GM12864 (cell line): ENCODE measurements at regions not wholly inside any gene's neighbourhood (a gene's known extent, or its start where the extent isn't known, plus 50 kb on each side); places are given as distances from the start of the nearest gene placed in this dataset.

Source experiments
- DNase-seq: peaks from one replicate; pipeline ENCODE4 v3.0.0-alpha.2; 2011; ENCODE audit warnings: low read depth
- H3K4me3 ChIP-seq: 2 replicates; pipeline ENCODE4 v1.5.1; 2011; ENCODE audit warnings: mild to moderate bottlenecking, low read depth, low read length, control low read depth
- TF ChIP-seq, protein P1 (sequence below): IDR thresholded peaks from 2 replicates; pipeline ENCODE4 v1.5.1; 2011; ENCODE audit warnings: low read depth, mild to moderate bottlenecking, moderate library complexity, low read length, control low read depth, inconsistent platforms; ENCODE audit errors: missing control alignments

DNA sequence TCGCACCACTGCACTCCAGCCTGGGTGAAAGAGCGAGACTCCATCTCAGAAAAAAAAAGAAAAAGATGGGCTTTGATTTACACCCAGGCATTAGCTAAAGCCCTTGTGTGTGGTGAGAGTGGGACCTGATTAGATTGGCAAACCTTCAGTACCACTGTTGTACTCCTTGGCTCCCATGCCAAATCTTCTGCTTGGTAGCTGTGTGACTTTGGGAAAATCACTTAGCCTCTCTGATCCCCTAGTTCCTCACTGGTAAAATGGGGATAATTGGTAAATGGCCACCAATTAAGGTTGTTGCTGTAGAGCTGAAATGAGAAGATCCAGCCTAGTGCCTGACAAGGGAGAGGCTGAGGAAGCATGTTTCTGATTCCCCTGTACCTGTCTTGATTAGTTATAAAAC is 63.7 kb downstream of the SLC25A47 start:
- TF ChIP-seq, protein P1, sequence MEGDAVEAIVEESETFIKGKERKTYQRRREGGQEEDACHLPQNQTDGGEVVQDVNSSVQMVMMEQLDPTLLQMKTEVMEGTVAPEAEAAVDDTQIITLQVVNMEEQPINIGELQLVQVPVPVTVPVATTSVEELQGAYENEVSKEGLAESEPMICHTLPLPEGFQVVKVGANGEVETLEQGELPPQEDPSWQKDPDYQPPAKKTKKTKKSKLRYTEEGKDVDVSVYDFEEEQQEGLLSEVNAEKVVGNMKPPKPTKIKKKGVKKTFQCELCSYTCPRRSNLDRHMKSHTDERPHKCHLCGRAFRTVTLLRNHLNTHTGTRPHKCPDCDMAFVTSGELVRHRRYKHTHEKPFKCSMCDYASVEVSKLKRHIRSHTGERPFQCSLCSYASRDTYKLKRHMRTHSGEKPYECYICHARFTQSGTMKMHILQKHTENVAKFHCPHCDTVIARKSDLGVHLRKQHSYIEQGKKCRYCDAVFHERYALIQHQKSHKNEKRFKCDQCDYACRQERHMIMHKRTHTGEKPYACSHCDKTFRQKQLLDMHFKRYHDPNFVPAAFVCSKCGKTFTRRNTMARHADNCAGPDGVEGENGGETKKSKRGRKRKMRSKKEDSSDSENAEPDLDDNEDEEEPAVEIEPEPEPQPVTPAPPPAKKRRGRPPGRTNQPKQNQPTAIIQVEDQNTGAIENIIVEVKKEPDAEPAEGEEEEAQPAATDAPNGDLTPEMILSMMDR, result no peak

DNA sequence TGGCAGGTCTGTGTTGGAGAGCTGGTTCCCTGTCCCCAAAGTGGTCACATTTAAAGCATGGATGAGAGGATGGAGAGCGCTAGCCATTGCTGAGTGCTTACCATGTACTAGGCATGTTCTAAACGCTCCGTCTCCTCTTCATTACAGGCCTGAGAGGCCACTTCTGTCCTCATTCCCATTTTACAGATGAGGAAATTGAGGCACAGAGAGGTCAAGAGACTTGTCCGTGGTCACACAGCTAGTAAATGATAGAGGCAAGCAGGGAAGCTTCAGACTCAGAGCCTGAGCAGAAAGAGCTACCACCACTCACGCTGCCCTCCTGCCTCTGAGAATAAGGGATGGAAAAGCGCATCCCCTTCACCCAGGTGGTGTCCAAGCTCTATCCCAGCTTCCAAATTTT is 64.3 kb downstream of the SLC25A47 start:
- DNase-seq, result no peak
- TF ChIP-seq, protein P1, result no peak
- H3K4me3 ChIP-seq, result no peak overlapping the region

More for the DNA sequence above, 63.7 kb downstream of the SLC25A47 start:
- no peak overlapping the region for H3K4me3 ChIP-seq
- DNase-seq, result no peak

DNA sequence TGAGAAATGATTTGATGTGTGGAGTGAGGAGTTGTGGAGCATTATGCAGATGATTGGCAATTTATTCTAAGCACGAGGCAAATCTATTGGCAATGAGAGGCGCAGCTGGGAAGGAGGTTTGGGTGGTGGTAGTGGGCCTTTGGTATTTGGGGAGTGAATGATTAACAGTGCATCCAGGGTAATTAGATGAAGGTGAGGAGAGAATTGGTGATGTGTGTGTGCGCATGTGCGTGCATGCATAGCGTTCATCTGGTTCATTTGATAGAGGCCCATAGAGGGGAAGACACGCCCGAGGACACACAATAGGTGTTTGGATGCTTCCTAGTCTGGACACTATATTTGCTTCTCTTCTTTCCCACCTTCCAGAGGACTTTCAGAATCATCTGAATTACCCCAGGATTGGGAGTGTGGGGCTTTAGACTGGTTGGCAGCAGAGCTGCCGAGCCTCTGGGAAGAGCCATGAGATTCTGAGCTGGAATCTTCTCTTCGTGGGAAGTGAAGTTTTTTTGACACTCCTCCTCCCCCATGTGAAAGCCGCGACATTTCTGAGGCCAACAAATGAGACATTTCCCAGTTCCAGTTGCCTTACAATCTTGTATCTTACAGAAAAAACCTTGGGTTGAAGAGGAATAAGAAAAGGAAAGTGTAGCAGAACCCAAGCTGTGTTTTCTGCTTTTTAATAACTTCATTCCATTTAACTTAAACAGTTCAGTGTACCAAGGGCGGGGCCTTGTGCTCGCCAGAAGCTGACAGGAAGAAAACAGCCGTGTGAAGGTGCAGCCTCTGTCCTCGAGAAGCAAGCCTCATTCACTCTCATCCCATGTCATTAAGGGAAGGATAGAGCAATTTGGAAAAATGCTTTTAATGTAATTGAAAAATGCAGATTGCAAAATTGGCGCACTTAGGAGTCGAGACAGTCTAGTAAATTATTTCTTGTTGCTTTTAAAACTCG is 65.2 kb downstream of the SLC25A47 start:
- TF ChIP-seq, protein P1, result no peak
- H3K4me3 ChIP-seq, result no peak overlapping the region
- DNase-seq, result no peak

DNA sequence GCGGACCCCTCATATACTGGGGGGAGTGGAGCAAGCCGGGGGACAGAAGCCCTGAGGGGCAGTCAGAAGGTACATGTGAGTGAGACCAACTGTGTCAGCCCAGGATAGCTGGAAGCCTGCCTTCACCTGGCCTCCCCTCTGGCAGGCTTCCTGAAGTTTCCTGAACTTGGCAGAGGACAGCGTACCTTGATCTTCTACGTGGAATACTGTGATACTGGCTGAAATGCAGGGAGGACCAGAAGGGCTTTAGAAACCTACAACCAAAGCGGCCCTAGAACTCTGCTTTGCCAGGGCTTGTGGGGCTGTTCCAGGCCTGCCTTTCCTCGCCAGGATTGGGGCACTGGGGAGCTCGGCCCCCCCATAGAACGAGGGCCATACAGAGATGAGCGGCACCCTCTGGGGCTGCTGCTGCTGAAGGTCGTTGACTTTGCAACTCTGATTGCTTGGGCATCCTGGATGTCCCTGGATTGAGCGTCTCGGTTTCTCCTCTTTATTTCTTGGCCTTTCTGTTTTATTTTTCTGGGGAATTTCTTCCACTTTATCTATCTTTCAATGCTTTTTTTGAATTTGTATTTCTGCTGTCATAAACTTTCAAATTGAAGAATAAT is 66.5 kb downstream of the SLC25A47 start:
- TF ChIP-seq, protein P1, result no peak
- H3K4me3 ChIP-seq, result no peak overlapping the region
- no peak for DNase-seq

DNA sequence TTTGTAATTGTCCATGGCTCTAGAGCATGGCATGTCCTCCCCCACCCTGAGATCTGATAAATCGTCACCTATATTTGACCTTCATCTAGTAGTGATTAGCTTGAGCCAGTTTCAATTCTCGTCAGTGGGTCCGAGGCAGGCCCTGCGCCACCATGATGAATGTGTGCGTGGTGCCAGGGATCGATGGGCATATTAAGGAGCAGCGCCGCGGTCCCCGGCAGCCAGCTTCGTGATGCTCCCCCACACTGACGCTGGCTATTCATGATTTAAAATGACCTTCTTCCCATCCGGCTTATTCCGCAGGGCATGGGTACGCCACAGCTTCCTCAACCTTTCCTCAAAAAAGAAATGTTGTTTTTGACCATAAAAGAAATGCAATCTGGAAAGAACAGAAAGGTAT is 68.0 kb downstream of the SLC25A47 start:
- TF ChIP-seq, protein P1, result no peak
- DNase-seq, result no peak
- no peak overlapping the region for H3K4me3 ChIP-seq

DNA sequence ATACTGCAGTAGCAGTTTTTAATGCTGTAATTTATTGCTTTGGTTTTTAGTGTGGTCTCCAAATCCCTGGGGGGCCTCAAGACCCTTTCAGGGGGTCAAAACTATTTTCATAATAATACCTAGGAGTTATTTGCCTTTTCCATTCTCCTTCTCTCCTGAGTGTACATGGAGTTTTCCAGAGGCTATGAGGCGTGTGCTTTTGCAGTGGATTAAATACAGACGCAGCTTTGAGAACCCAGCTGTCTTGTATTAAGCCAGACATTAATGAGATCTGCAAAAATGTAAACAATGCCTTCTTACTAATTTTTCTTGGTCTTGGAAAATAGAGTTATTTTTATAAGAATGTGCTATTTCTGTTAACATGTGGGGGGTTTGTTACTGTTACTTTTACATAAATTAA is 68.6 kb downstream of the SLC25A47 start:
- TF ChIP-seq, protein P1, result no peak
- no peak for DNase-seq
- no peak overlapping the region for H3K4me3 ChIP-seq
